ENCODE measurements at regions not wholly inside any gene's neighbourhood (a gene's known extent, or its start where the extent isn't known, plus 50 kb on each side); places are given as distances from the start of the nearest gene placed in this dataset.

- Histone ChIP-seq H2AFZ (ENCODE audit: low read depth, low read length) (no peak overlapping the region), H4K20me1 (ENCODE audit: insufficient read depth) (no peaks in the 10 kb centered on the region), H3K27me3 (ENCODE audit: insufficient read depth, low read depth, low read length) (no peaks in the 10 kb centered on the region), H3K27ac (ENCODE audit: low read length) (no peak overlapping the region), H3K36me3 (ENCODE audit: insufficient read depth, low read length) (no peaks in the 10 kb centered on the region), H3K79me2 (replicated peaks; ENCODE audit: insufficient read depth, low read length) (no peaks in the 10 kb centered on the region), H3K9me3 (ENCODE audit: low read length) (no peaks in the 10 kb centered on the region), H3K9me2 (ENCODE audit: insufficient read depth, low read length) (no peaks in the 10 kb centered on the region), H3F3A (ENCODE audit: insufficient read depth, low read length, poor library complexity, severe bottlenecking) (no peaks in the 10 kb centered on the region), H3K9ac (ENCODE audit: low read length) (no peak overlapping the region), H3K4me3 (ENCODE audit: low read length) (no peak overlapping the region), H3K4me2 (ENCODE audit: low read length) (no peak overlapping the region)
- TF ChIP-seq POLR2AphosphoS5 (IDR thresholded peaks at IDR 0.05): no peak
- TF ChIP-seq REST (IDR thresholded peaks at IDR 0.05; ENCODE audit: borderline replicate concordance): no peak
- TF ChIP-seq EP300 (conservative IDR thresholded peaks at IDR 0.05; ENCODE audit: poor library complexity, severe bottlenecking): no peak
- no peak for TF ChIP-seq TAF1 (IDR thresholded peaks at IDR 0.05; ENCODE audit: low read depth)
- TF ChIP-seq EZH2 (IDR thresholded peaks at IDR 0.05; ENCODE audit: borderline replicate concordance, insufficient read depth, low read length, poor library complexity, severe bottlenecking): no peak
- no peak for TF ChIP-seq MXI1 (conservative IDR thresholded peaks at IDR 0.05; ENCODE audit: poor library complexity, severe bottlenecking)
- TF ChIP-seq SMC3 (conservative IDR thresholded peaks at IDR 0.05; ENCODE audit: poor library complexity): no peak
- TF ChIP-seq CTCF (IDR thresholded peaks at IDR 0.05; ENCODE audit: poor library complexity, severe bottlenecking): no peak
- TF ChIP-seq RAD21 (conservative IDR thresholded peaks at IDR 0.05): no peak
Measured at GRCh38 chr9:89807101-89807395, 202.2 kb downstream of the GADD45G start.

GRCh38 chr9:89807682-89808075 is 202.9 kb downstream of the GADD45G start:
- H3K36me3 ChIP-seq (ENCODE audit: insufficient read depth, low read length): no peaks in the 10 kb centered on the region
- H3K27me3 ChIP-seq (ENCODE audit: insufficient read depth, low read depth, low read length): no peaks in the 10 kb centered on the region
- no peaks in the 10 kb centered on the region for H3K79me2 ChIP-seq (replicated peaks; ENCODE audit: insufficient read depth, low read length)
- H3F3A ChIP-seq (ENCODE audit: insufficient read depth, low read length, poor library complexity, severe bottlenecking): no peaks in the 10 kb centered on the region
- H4K20me1 ChIP-seq (ENCODE audit: insufficient read depth): no peaks in the 10 kb centered on the region
- no peaks in the 10 kb centered on the region for H3K9me2 ChIP-seq (ENCODE audit: insufficient read depth, low read length)
- no peaks in the 10 kb centered on the region for H3K9me3 ChIP-seq (ENCODE audit: low read length)
- H3K4me2 ChIP-seq (ENCODE audit: low read length): no peak overlapping the region
- H3K9ac ChIP-seq (ENCODE audit: low read length): no peak overlapping the region
- TF ChIP-seq REST (IDR thresholded peaks at IDR 0.05; ENCODE audit: borderline replicate concordance): no peak
- TF ChIP-seq EP300 (conservative IDR thresholded peaks at IDR 0.05; ENCODE audit: poor library complexity, severe bottlenecking): no peak
- TF ChIP-seq POLR2AphosphoS5 (IDR thresholded peaks at IDR 0.05): no peak
- no peak for TF ChIP-seq CTCF (IDR thresholded peaks at IDR 0.05; ENCODE audit: poor library complexity, severe bottlenecking)
- TF ChIP-seq RAD21 (conservative IDR thresholded peaks at IDR 0.05): no peak
- TF ChIP-seq SMC3 (conservative IDR thresholded peaks at IDR 0.05; ENCODE audit: poor library complexity): no peak
- no peak for TF ChIP-seq TAF1 (IDR thresholded peaks at IDR 0.05; ENCODE audit: low read depth)
- TF ChIP-seq MXI1 (conservative IDR thresholded peaks at IDR 0.05; ENCODE audit: poor library complexity, severe bottlenecking): no peak
- TF ChIP-seq EZH2 (IDR thresholded peaks at IDR 0.05; ENCODE audit: borderline replicate concordance, insufficient read depth, low read length, poor library complexity, severe bottlenecking): no peak
- no peak overlapping the region for H3K27ac ChIP-seq (ENCODE audit: low read length)
- no peak overlapping the region for H3K4me3 ChIP-seq (ENCODE audit: low read length)
- H2AFZ ChIP-seq (ENCODE audit: low read depth, low read length): no peak overlapping the region
